UCSD-AML1 (cell line): ENCODE measurements at regions not wholly inside any gene's neighbourhood (a gene's known extent, or its start where the extent isn't known, plus 50 kb on each side); places are given as distances from the start of the nearest gene placed in this dataset.

Experiments
- DNase-seq: peaks from one replicate; lab custom pipeline; 2025; ENCODE audit not compliant: unreplicated experiment; lab: John Stamatoyannopoulos, UW

- DNase-seq: no peak
Observed at GRCh38 chr1:213669964-213670691, 317.6 kb upstream of the PROX1 start.

- DNase-seq: no peak
Observed at GRCh38 chr1:213670692-213671023, 317.1 kb upstream of the PROX1 start.

- DNase-seq: no peak
Observed at GRCh38 chr1:213675043-213675442, 312.7 kb upstream of the PROX1 start.

GRCh38 chr1:213676736-213677135 is 311.0 kb upstream of the PROX1 start:
- DNase-seq: no peak

- no peak for DNase-seq
Observed at GRCh38 chr1:213678348-213678747, 309.4 kb upstream of the PROX1 start.

GRCh38 chr1:213678753-213679152 is 309.0 kb upstream of the PROX1 start:
- no peak for DNase-seq

GRCh38 chr1:213679153-213679552 is 308.6 kb upstream of the PROX1 start:
- no peak for DNase-seq

- no peak for DNase-seq
Observed at GRCh38 chr1:213680677-213681325, 307.0 kb upstream of the PROX1 start.

- DNase-seq: no peak
Observed at GRCh38 chr1:213681788-213682340, 305.9 kb upstream of the PROX1 start.

- no peak for DNase-seq
Observed at GRCh38 chr1:213683529-213683928, 304.2 kb upstream of the PROX1 start.

GRCh38 chr1:213684454-213684853 is 303.3 kb upstream of the PROX1 start:
- no peak for DNase-seq

GRCh38 chr1:213685992-213686582 is 301.7 kb upstream of the PROX1 start:
- DNase-seq: no peak

GRCh38 chr1:213686983-213687382 is 300.8 kb upstream of the PROX1 start:
- no peak for DNase-seq

- DNase-seq: no peak
Observed at GRCh38 chr1:213687832-213688231, 299.9 kb upstream of the PROX1 start.

- no peak for DNase-seq
Observed at GRCh38 chr1:213688655-213689054, 299.1 kb upstream of the PROX1 start.

- no peak for DNase-seq
Observed at GRCh38 chr1:213689260-213689659, 298.5 kb upstream of the PROX1 start.

GRCh38 chr1:213690341-213690917 is 297.3 kb upstream of the PROX1 start:
- DNase-seq: no peak

GRCh38 chr1:213692321-213692720 is 295.5 kb upstream of the PROX1 start:
- no peak for DNase-seq

- no peak for DNase-seq
Observed at GRCh38 chr1:213693864-213694263, 293.9 kb upstream of the PROX1 start.

- DNase-seq: no peak
Observed at GRCh38 chr1:213697192-213697802, 290.5 kb upstream of the PROX1 start.

- no peak for DNase-seq
Observed at GRCh38 chr1:213698092-213698702, 289.6 kb upstream of the PROX1 start.
